PC-9 (cell line): ENCODE measurements at regions not wholly inside any gene's neighbourhood (a gene's known extent, or its start where the extent isn't known, plus 50 kb on each side); places are given as distances from the start of the nearest gene placed in this dataset.

Experiments
- BruUV-seq: library from RNA; stranded (reverse); fragments of 400-500 nt; replicated peaks from 2 replicates; lab custom pipeline; 2021; lab: Mats Ljungman, UMichigan
- CTCF ChIA-PET: fragments of 300-600 bp; sonication (Branson Sonifier 250); formaldehyde crosslinking; loops from one replicate; lab custom pipeline; 2022; ENCODE audit warnings: antibody characterized with exemption; lab: Charles Lee
- POLR2A ChIA-PET: fragments of 300-600 bp; sonication (Branson Sonifier 250); formaldehyde crosslinking; loops from one replicate; lab custom pipeline; 2022; ENCODE audit warnings: antibody characterized with exemption; ENCODE audit not compliant: unreplicated experiment; lab: Charles Lee
- DNase-seq, 2 experiments: peaks; one replicate each; pipeline versions ENCODE4 v3.0.0 to v3.0.0-alpha.2; 2015 to 2022; ENCODE audit warnings: mixed read lengths in 1 of 2
- H2AFZ ChIP-seq: fragments of 200-600 bp; sonication (generic); 2 replicates; pipeline ENCODE4 v1.8.1; 2017; ENCODE audit warnings: antibody characterized with exemption
- H3F3A ChIP-seq: fragments of 200-600 bp; sonication (generic); 2 replicates; pipeline ENCODE4 v1.8.1; 2017; ENCODE audit warnings: antibody characterized with exemption, mild to moderate bottlenecking, low read depth; ENCODE audit not compliant: insufficient read depth
- H3K27ac ChIP-seq: fragments of 200-600 bp; sonication (generic); 2 replicates; pipeline ENCODE4 v1.6.1; 2016; ENCODE audit warnings: mixed run types
- H3K27me3 ChIP-seq: fragments of 200-600 bp; sonication (generic); 2 replicates; pipeline ENCODE4 v1.6.1; 2016; ENCODE audit warnings: low read depth, mixed run types; ENCODE audit not compliant: insufficient read depth
- H3K36me3 ChIP-seq: fragments of 200-600 bp; sonication (generic); 2 replicates; pipeline ENCODE4 v1.6.1; 2016; ENCODE audit warnings: low read depth, mixed run types
- H3K4me1 ChIP-seq: fragments of 200-600 bp; sonication (generic); replicated peaks from 2 replicates; pipeline ENCODE4 v1.6.1; 2016; ENCODE audit warnings: mixed run types; ENCODE audit not compliant: insufficient read depth
- H3K4me2 ChIP-seq: fragments of 200-600 bp; sonication (generic); 2 replicates; pipeline ENCODE4 v1.6.1; 2017; ENCODE audit warnings: mixed run types
- H3K4me3 ChIP-seq: fragments of 200-600 bp; sonication (generic); 2 replicates; pipeline ENCODE4 v1.6.1; 2016; ENCODE audit warnings: mixed run types
- H3K79me2 ChIP-seq: fragments of 200-600 bp; sonication (generic); 2 replicates; pipeline ENCODE4 v1.6.1; 2017; ENCODE audit warnings: low read depth, mixed run types
- H3K9me2 ChIP-seq: fragments of 200-600 bp; sonication (generic); 2 replicates; pipeline ENCODE4 v1.8.1; 2017; ENCODE audit warnings: mild to moderate bottlenecking; ENCODE audit not compliant: insufficient read depth
- H3K9me3 ChIP-seq: fragments of 200-600 bp; sonication (generic); 2 replicates; pipeline ENCODE4 v1.8.1; 2016; ENCODE audit warnings: low read depth; ENCODE audit not compliant: insufficient read depth
- H4K20me1 ChIP-seq: fragments of 200-600 bp; sonication (generic); 2 replicates; pipeline ENCODE4 v1.8.1; 2017; ENCODE audit not compliant: insufficient read depth
- CTCF ChIP-seq: fragments of 200-600 bp; sonication (generic); conservative IDR thresholded peaks from 2 replicates; pipeline ENCODE4 v1.6.1; 2017; ENCODE audit warnings: mixed run types, antibody characterized with exemption, mild to moderate bottlenecking, moderate library complexity
- EZH2 ChIP-seq: fragments of 200-600 bp; sonication (generic); IDR thresholded peaks from 2 replicates; pipeline ENCODE4 v1.8.0; 2017; ENCODE audit warnings: antibody characterized with exemption, low read depth
- intact Hi-C: fragments of 100-400 bp; cut with micrococcal nuclease; formaldehyde crosslinking; loops from one replicate; pipeline ENCODE4 v1.10.0; 2022; ENCODE audit not compliant: unreplicated experiment

- Histone ChIP-seq H3K9me3 (no peaks in the 10 kb centered on the region), H3K4me3 (no peak overlapping the region), H3K79me2 (no peaks in the 10 kb centered on the region), H4K20me1 (no peaks in the 10 kb centered on the region), H3K4me1 (peaks cover 39% of the 10 kb centered on the region), H3K36me3 (no peaks in the 10 kb centered on the region), H3K27me3 (no peaks in the 10 kb centered on the region), H3K4me2 (no peak overlapping the region), H3K9me2 (no peaks in the 10 kb centered on the region), H2AFZ (no peak overlapping the region), H3F3A (peaks cover 21% of the 10 kb centered on the region), H3K27ac (no peak overlapping the region)
- ChIA-PET CTCF (no interaction called here), POLR2A (interaction anchor here (0.7 kb wide), 1 partner anchor 18 kb away, joined by 3 read pairs; no protein-coding TSS in a partner anchor)
- DNase-seq, result no peak
- intact Hi-C loops, result no loop called here
- no TSS peak for BruUV-seq
- TF ChIP-seq CTCF, result no peak
- TF ChIP-seq EZH2, result no peak
Observed at GRCh38 chr2:101622210-101623030, 75.1 kb upstream of the MAP4K4 start.

GRCh38 chr2:101619191-101619591, 78.3 kb upstream of the MAP4K4 start:
- ChIA-PET POLR2A (no interaction called here), CTCF (interaction anchor here (0.7 kb wide), 1 partner anchor 367 kb away, joined by 3 read pairs; no protein-coding TSS in a partner anchor)
- Histone ChIP-seq H3K9me3 (no peaks in the 10 kb centered on the region), H3K4me2 (no peak overlapping the region), H3K36me3 (no peaks in the 10 kb centered on the region), H3K27ac (no peak overlapping the region), H3F3A (peaks cover under 1% of the 10 kb centered on the region; the same call in 1 of the 2 replicates), H3K27me3 (no peaks in the 10 kb centered on the region), H3K4me1 (peaks cover 14% of the 10 kb centered on the region), H4K20me1 (no peaks in the 10 kb centered on the region), H3K79me2 (no peaks in the 10 kb centered on the region), H2AFZ (no peak overlapping the region), H3K9me2 (no peaks in the 10 kb centered on the region), H3K4me3 (no peak overlapping the region)
- no TSS peak for BruUV-seq
- intact Hi-C loops, result no loop called here
- TF ChIP-seq EZH2 (no peak), CTCF (no peak)
- no peak for DNase-seq

- POLR2A ChIA-PET, result no interaction called here
- Histone ChIP-seq H4K20me1 (no peaks in the 10 kb centered on the region), H3K4me3 (no peak overlapping the region), H2AFZ (no peak overlapping the region), H3F3A (no peaks in the 10 kb centered on the region), H3K4me2 (no peak overlapping the region), H3K27ac (no peak overlapping the region), H3K9me2 (no peaks in the 10 kb centered on the region), H3K9me3 (no peaks in the 10 kb centered on the region), H3K79me2 (no peaks in the 10 kb centered on the region), H3K36me3 (no peaks in the 10 kb centered on the region), H3K4me1 (peaks cover under 1% of the 10 kb centered on the region; the same call in 1 of the 2 replicates), H3K27me3 (no peaks in the 10 kb centered on the region)
- DNase-seq, result no peak
- no TSS peak for BruUV-seq
- TF ChIP-seq EZH2 (no peak), CTCF (no peak)
- CTCF ChIA-PET, result no interaction called here
- intact Hi-C loops, result no loop called here
Observed at GRCh38 chr2:101617796-101618195, 79.7 kb upstream of the MAP4K4 start.
